HG02571 (cell line): ENCODE measurements at regions not wholly inside any gene's neighbourhood (a gene's known extent, or its start where the extent isn't known, plus 50 kb on each side); places are given as distances from the start of the nearest gene placed in this dataset.
"Not testable (repeated sequence)": the region's sequence is repeated elsewhere in the genome, so short reads cannot be mapped to it uniquely, and the experiment has no call there.

ENCODE experiments used
- ATAC-seq: cut with Tn5 transposase; IDR thresholded peaks from one replicate; pipeline ENCODE4 v1.9.1; 2021; ENCODE audit warnings: mild to moderate bottlenecking, moderate library complexity; ENCODE audit not compliant: unreplicated experiment

DNA sequence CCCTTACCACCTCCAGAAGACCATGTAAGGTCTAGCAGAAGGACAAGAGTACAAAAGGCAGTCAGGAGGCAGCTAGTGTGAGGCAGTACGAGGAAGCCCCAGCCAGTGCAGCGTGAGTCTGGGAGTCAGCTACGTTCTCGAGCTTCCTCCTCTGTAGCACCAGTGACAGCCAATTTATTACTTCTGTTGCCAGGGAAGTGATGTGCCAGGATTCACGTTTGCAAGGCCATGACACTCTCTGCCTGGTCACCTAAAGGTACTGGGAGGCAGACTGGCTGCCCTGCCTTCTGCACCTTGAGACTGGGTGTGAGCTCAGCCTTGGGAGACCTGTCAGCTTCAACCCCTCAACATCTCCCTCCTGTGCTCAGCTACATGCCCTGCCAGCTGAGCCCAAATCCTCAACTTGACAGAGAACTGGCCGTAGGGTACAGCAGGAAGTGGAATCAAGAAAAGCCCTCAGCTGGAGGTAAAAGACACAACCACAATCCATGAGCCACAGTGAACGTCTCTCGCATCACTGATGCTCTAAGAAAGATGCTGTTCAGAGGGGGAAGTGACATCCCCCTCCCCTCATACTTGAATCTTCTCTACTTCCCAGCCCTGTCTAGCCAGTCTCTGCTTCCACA, 182.5 kb upstream of the RGS6 start:
- no peak for ATAC-seq

DNA sequence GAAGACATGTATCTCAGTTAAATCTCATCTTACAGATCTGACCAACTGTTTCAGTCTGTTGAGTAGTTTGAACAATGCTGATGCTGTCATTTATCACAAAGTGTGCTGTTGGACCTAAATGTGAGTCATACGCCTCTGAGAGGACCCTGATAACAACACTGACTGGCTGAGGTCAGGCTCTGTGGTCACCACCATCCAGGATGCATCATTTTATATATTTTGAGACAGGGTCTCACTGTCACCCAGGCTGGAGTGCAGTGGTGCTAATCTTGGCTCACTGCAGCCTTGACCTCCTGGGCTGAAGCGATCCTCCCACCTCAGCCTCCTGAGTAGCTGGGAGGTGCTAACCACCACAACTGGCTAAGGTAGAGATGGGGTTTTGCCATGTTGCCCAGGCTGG, 181.0 kb upstream of the RGS6 start:
- ATAC-seq: no peak

DNA sequence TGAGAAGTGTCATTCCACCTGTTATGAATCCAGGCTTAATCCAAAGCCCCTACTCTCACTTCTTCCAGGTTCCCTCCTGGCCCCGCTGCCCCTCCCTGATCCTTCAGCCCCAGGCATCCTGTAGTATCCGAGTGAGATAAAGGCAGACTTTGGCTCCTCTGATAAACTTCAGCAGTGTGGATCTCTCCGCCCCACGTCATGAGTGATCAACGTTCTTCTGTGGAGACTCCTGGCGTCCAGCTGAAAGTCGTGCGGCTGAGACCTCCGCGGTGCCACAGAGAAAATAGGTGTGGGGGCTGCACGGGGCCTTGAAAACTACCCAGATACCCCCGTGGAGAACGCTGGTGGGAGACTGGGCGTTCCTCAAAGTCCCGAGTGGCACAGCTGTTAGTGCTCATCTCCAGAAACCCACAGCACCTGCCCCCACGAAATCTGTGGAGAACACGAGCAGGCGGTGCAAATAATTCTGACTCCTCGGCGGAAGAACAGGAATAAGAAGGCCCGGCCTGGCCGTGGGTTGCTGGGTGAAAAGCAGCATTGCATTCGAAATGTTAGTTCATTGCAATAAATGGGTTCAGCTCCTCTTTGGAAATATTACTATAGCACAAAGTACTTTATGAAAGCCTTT, 180.0 kb upstream of the RGS6 start:
- ATAC-seq: no peak

DNA sequence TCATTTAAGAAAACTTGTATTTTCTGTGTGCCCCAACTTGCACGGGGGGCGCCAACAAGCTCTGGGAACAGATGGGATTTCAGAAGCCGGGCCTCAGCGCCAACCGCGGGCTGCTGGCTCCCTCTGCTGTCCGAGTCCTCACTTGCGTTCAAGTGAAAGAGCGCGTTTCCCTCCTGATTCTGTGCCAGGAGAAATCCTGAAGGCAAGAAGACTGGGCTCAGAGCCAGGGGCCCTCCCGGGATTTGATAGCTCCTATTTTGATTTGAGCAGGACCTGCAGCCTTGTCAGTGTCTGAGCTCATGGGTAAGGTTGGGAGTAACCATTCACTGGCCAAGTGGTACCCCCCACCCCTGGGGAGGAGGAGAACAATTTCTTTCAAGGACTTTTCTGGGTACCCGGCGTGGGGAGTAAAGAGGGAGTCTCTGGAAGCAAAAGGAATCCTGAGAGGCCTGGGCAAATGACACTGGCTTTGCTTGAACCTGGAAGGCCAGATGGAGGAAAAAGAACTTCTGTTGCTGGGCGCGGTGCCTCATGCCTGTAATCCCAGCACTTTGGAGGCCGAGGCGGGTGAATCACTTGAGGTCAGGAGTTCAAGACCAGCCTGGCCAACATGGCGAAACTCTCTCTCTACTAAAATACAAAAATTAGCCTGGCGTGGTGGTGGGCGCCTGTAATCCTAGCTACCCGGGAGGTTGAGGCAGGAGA, 179.0 kb upstream of the RGS6 start:
- ATAC-seq: no peak

DNA sequence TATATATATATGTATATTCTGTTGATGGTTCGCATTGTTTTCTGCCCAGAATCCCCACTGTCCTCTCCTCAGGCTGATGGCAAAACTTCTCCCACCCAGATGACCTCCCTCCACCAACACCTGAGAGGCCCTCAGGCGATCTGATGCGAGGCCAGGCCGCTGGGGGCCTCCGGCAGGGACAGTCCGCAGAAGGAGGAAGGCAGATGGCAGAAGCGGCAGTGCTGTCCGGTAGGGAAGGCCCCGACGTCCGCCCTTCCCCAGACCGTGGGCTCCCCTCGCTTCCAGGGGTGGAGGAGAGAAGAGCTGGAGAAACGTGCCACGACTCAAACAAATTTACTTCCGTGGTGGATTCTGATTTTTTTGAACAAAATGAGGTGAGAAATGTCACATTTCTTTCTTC, 178.3 kb upstream of the RGS6 start:
- no peak for ATAC-seq

DNA sequence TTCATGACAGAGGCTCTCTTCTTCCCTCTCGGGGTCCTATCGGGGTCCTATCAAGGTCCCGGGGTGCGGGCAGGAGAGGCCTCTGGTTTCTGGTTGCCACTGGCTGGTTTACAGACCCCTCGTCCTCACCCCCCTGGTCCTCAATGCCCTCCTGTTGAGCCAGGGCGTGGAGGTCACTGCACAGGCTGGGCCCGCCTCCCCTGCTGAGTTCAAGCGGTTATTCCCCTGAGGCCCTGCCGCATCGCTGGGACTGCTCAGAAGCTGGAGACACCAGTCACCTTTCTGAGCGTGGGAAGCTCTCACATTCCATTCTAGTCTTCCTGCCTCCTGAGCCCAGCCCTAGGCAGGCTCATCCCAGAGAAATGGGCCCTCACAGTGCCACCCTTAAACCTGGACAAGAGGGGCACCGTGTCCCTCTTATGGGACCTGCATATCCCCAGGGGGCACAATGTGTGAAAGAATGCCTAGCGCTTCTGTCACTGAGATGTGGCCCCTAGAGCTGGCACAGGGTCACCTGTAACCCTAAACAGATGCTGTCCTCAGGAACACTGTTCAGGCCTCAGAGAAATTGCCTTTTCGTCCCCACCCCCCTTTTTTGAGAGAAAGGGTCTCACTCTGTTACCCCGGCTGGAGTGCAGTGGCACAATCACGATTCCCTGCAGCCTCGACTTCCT, 177.7 kb upstream of the RGS6 start:
- no peak for ATAC-seq

DNA sequence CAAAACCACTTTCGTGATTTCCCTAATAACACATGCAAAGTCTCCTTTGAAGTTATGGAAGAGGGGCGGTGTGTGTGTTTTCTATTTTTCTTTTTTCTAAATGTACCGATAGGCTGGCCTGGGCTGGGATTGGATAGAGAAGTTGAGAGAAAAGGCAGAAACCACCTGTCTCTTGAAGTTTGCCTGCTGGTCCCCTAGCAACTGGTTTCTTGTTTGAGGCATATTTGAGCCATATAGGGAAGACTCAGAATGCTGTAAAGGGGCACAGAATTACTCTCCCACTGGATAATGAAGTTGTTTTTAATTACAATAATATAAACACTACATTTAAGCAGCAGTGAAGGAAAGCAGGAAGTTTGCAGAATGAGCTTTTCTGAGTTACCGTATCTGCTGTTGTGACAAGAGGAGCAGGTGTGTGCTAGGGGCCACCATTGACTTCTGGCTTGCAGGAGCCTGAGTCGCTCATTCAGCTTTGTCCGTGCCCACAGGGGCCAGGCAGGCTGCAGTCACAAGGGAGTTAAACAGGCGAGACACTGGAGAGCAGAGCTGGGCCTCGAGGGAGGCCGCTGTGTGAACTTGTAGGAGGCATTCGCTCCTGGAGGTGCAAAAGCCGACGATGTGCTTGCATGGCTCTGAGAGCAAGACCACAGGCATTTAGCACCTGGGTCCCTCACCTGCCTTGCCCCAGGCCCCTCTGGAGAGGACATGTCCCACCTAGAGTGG, 173.8 kb upstream of the RGS6 start:
- ATAC-seq: no peak

DNA sequence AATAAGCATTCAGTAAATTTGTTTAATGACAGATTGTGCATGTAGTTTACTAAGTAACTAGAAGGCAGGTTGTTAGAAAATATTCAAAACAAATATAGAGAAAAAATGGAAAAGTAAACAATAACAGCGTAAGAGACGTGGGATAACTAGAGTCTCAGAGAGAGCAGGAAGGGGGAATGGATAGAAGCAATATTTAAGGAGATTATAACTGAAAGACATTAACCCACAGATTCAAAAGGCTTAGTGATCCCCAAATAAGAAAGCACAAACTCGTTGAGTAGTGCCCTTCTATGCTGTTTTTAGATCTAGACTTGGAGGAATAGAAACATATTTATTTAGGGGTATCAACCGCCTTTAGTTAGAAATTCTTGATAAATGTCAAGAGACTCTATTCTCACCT, 169.7 kb upstream of the RGS6 start:
- no peak for ATAC-seq

DNA sequence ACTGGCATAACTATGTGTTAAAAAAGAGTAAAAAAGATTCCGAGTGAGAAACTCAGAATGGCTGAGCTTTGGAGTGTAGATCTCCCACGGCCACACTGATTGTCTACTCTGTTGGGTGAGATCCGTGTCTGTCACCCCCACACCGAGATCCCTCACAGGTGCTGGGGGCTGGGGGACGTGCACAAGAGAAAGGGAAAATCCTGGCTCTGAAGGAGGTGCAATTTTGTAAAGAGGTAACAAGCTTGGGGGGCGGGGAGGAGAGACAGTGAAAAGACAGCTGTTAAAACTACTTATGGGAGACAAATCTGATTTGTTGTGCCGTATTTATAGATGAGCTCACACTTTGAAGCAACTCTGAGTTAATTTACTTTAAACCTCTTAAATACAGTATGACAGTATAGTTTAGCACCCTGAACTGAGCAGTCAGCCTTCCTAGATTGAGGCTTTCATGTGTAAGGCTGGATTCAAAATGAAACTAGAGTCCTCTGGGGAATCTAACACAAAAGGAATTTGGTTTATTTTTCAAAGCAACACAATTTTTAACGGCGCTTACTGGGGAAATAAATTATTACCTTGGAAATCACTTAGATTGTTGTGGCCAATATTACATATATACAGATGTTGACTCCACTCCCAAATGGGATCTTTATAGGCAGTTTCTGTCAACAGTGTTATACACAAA, 167.4 kb upstream of the RGS6 start:
- no peak for ATAC-seq

DNA sequence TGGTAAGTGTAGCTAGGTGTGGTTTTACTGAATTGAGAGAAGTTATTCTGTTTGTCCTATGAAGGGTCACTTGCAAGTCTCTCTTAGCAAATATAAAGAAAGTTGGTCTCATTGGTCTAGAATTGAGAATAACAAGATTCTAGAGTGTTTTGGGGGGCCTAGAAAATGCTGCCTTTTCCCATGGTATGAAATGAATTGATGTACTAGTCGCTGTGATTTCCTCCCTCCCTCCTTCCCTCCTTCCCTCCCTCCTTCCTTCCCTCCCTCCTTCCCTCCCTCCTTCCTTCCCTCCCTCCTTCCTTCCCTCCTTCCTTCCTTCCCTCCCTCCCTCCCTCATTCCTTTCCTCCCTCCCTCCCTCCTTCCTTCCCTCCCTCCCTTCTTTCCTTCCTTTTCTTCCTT, 166.7 kb upstream of the RGS6 start:
- no peak for ATAC-seq

DNA sequence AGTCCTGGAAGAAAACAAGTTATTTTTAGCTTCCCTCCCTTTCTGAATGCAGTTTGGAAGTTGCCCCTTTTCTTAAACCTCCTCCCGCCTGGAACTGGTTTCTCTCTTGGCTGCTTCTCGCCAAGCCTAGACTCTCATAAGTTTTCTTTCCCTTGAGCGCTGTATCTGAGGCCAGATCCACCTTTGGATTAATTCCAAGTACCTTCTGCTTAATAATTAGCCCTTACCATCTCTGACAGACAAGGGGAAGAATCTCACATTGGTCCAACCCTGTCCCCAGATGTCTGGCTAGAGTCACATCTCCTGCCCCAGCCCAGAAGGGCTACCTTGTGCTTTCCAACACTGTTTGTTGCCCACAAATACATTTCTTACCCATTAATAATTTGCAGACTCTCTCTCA, 161.8 kb upstream of the RGS6 start:
- ATAC-seq: no peak

DNA sequence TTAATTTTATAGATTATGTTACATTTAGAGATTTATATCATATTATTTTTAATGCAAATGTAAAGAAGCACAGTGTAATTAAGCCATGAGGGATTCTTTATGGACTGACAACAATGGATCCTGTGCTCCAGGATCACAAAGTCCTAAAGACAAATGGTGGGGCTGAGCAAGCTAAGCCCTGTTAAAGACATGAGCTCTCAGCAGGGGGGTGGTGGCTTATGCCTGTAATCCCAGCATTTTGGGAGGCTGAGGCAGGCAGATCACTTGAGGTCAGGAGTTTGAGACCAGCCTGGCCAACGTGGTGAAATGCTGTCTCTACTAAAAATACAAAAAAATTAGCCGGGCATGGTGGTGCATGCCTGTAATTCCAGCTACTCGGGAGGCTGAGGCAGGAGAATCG, 160.8 kb upstream of the RGS6 start:
- ATAC-seq: not testable (repeated sequence)

DNA sequence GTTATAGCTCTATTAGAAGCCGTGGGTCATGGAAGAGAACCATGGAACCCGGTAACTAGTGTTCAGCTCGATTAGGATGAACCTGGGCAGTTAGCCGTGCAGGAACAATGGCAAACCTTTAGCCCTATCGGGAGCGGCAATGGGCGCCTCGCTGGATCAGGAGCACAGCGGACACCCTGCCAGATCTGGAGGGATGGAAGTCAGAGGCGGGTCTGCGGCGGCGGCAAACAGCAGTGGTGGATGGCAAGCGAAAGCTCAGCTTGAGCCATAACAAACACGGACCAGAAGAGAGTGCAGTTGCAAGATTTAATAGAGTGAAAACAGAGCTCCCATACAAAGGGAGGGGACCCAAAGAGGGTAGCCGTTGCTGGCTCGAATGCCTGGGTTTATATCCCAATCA, 160.2 kb upstream of the RGS6 start:
- not testable (repeated sequence) for ATAC-seq

DNA sequence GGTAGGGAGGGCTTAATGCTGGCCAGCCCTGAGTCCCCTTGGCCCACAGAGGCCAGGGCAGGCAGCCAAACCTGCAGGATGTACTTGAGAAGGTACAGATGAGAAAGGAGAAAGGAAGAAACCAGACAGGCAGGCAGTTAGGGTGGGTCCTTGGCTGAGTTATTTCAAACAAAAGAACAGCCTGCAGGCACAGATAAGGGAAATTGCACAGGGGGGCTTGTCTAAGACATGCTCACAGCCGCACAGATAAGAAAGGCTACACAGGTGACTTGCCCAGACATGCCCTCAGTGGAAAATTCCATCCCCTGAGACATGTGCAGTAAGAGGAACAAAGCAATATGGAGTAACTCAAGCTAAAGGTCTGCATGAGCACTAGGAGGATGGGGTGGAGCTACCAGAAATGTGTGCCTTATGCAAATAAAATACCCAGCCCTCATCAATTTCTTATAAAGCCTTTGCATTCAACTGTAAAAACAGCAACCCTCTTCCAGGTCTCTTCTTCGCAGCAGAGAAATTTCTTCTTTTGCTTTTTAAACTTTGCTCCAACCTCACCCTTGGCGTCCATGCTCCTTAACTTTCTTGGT, 158.2 kb upstream of the RGS6 start:
- no peak for ATAC-seq

DNA sequence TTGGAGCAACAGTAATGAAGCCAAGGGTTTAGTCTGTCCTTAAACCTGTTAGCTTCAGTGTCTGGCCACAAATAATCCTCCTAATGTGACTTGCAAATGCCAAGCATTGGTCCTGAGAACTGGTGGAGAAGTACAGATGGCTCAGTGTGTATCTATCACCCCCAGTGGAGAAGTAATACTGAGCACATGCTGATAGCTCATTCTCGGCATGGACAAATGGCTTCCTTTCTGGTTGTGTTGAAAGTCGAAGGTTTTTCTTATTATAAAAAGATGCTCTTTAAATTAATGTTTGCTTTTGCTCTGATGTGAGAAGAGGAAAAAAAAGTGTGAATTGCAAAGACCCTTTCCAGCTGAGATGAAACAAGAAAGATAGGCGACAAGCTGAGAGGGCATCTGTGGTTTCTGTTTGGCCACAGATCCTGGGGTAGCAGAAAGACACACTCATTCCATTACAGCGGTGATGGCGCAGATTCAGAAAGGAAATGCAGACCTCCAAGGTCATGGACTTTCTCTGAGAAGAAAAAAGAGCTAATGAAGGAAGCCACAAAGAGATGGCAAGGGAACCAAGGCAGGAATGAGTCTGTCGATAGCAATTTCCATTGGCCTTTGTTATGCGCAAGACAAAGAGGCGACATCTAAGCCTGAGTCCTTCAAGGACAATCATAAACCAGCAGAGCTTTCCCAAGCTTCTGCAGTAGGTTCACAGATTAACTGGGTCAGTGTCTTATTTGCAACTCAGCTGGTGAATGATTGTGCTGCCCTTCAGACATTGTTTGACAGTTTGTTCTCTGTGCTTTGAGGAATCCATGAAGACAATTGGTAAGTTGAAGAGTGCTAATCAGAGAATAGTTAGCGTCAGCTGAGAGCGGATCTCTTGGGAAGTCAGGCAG, 155.5 kb upstream of the RGS6 start:
- no peak for ATAC-seq

DNA sequence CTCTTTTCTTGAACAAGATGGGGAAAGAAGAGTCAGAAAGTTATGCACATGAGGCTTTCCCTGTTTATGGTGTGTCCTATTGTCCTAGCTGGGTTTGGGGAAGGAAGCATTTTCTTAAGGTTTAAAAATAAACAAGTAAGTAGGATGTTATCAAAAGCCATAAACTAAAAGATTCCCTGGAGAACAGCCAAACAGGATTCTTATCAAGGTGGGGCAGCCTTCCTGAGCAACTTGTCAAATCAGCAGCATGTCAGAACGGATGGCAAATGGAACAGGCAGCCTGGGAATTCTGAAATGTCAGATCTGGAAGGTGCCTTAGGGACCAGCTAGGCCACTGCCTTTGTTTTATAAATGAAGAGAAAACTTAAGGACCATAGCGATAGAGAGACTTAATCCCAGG, 152.2 kb upstream of the RGS6 start:
- no peak for ATAC-seq

DNA sequence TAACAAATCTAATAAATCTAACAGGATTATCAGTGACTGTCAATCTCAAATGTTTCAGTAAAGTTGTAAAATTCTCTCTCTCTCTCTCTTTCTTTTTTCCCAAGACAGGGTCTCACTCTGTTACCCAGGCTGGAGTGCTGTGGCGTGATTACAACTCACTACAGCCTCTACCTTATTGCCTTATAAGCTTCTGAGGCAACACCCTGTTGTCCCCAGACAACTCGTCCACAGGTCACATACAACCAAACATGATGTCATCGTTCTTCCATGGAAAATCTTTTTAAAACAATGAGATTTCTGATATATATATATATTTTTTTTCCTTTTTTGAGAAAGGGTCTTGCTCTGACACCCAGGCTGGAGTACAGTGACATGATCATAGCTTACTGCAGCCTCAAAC, 151.4 kb upstream of the RGS6 start:
- no peak for ATAC-seq

DNA sequence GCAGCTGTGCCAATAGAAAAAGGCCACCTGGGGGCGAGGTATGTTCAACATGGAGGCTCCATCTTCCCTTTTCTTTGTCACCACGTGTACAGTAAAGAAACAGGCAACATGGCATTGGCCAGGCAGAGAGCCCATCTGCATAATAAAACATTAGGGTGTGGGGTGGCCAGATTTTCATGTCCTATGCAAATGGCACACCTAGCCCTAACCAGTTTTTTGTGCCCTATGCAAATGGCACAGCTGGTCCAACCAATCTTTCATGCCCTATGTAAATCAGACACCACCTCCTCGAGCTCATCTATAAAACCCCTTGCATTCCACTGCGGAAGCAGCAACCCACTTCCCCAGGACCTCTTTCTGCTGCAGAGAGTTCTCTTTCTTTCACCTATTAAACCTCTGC, 149.1 kb upstream of the RGS6 start:
- no peak for ATAC-seq

DNA sequence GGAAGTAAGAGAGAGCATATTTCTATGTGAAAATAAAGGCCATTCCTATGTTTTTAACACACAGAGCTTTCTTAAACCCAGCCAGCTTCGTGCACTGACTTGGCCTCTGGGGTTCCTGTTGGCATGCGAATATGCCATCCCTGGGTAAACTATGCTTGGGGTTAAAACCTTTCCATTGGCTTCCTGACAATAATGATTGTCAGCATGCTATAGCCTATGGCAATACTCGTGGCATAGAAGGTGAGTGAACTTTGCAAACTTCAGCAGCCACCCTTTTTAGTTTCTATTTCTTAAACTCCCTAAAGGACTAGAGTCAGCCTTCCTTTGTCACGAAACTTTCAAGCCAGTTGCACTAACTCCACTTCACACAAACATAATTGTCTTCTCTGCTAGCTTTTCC, 148.4 kb upstream of the RGS6 start:
- no peak for ATAC-seq
